IPS-20b (cell line): ENCODE measurements at regions not wholly inside any gene's neighbourhood (a gene's known extent, or its start where the extent isn't known, plus 50 kb on each side); places are given as distances from the start of the nearest gene placed in this dataset.

Experiments used
- H3K27ac ChIP-seq: one replicate; pipeline ENCODE4 v1.5.1; 2013; ENCODE audit warnings: low read length
- H3K27me3 ChIP-seq: 2 replicates; pipeline ENCODE4 v1.6.1; 2013; ENCODE audit warnings: mild to moderate bottlenecking, low read length, inconsistent platforms; ENCODE audit not compliant: insufficient read depth
- H3K36me3 ChIP-seq: 2 replicates; pipeline ENCODE4 v1.6.1; 2013; ENCODE audit warnings: low read depth, mild to moderate bottlenecking, inconsistent platforms, low read length, moderate library complexity; ENCODE audit not compliant: insufficient read depth
- H3K4me1 ChIP-seq: 2 replicates; pipeline ENCODE4 v1.6.1; 2013; ENCODE audit warnings: mild to moderate bottlenecking, control low read depth, inconsistent platforms, low read length, moderate library complexity; ENCODE audit not compliant: insufficient read depth
- H3K4me3 ChIP-seq: 2 replicates; pipeline ENCODE4 v1.5.1; 2013; ENCODE audit warnings: mild to moderate bottlenecking, low read length, inconsistent platforms
- H3K9ac ChIP-seq: 2 replicates; pipeline ENCODE4 v1.6.1; 2013; ENCODE audit warnings: low read depth, mild to moderate bottlenecking, inconsistent platforms, low read length, moderate library complexity
- H3K9me3 ChIP-seq: 2 replicates; pipeline ENCODE4 v1.6.1; 2013; ENCODE audit warnings: mild to moderate bottlenecking, low read depth, low read length, inconsistent platforms; ENCODE audit not compliant: insufficient read depth

GRCh38 chr5:36355516-36355915 is 53.8 kb upstream of the RANBP3L start:
- H3K9me3 ChIP-seq = no peaks in the 10 kb centered on the region
- no peak overlapping the region for H3K4me3 ChIP-seq
- H3K9ac ChIP-seq = no peak overlapping the region
- H3K27me3 ChIP-seq = no peaks in the 10 kb centered on the region
- no peaks in the 10 kb centered on the region for H3K36me3 ChIP-seq
- H3K27ac ChIP-seq = no peak overlapping the region
- peaks cover 2% of the 10 kb centered on the region; the same call in 1 of the 2 replicates for H3K4me1 ChIP-seq

- Histone ChIP-seq H3K27me3 (no peaks in the 10 kb centered on the region), H3K27ac (no peak overlapping the region), H3K4me1 (peaks cover 2% of the 10 kb centered on the region; the same call in 1 of the 2 replicates), H3K9ac (no peak overlapping the region), H3K9me3 (no peaks in the 10 kb centered on the region), H3K4me3 (no peak overlapping the region), H3K36me3 (no peaks in the 10 kb centered on the region)
These were observed 55.2 kb upstream of the RANBP3L start for GRCh38 chr5:36356915-36357314.

GRCh38 chr5:36357391-36357975 is 55.8 kb upstream of the RANBP3L start:
- Histone ChIP-seq H3K4me3 (no peak overlapping the region), H3K36me3 (no peaks in the 10 kb centered on the region), H3K27me3 (no peaks in the 10 kb centered on the region), H3K9me3 (no peaks in the 10 kb centered on the region), H3K9ac (no peak overlapping the region), H3K4me1 (peaks cover 2% of the 10 kb centered on the region; the same call in 1 of the 2 replicates), H3K27ac (no peak overlapping the region)

- no peaks in the 10 kb centered on the region for H3K36me3 ChIP-seq
- H3K4me3 ChIP-seq = no peak overlapping the region
- no peaks in the 10 kb centered on the region for H3K27me3 ChIP-seq
- H3K9me3 ChIP-seq = no peaks in the 10 kb centered on the region
- no peak overlapping the region for H3K9ac ChIP-seq
- H3K4me1 ChIP-seq = peaks cover 2% of the 10 kb centered on the region; the same call in 1 of the 2 replicates
- no peak overlapping the region for H3K27ac ChIP-seq
These were observed 57.6 kb upstream of the RANBP3L start for GRCh38 chr5:36359267-36359666.

GRCh38 chr5:36360307-36360706 is 58.6 kb upstream of the RANBP3L start:
- H3K4me3 ChIP-seq = no peak overlapping the region
- H3K36me3 ChIP-seq = no peaks in the 10 kb centered on the region
- no peaks in the 10 kb centered on the region for H3K9me3 ChIP-seq
- no peak overlapping the region for H3K9ac ChIP-seq
- no peaks in the 10 kb centered on the region for H3K27me3 ChIP-seq
- H3K4me1 ChIP-seq = peaks cover 2% of the 10 kb centered on the region; the same call in 1 of the 2 replicates
- H3K27ac ChIP-seq = no peak overlapping the region

GRCh38 chr5:36363101-36363500 is 61.4 kb upstream of the RANBP3L start:
- H3K27ac ChIP-seq = no peak overlapping the region
- H3K4me1 ChIP-seq = peaks cover 2% of the 10 kb centered on the region; the same call in 1 of the 2 replicates
- no peak overlapping the region for H3K9ac ChIP-seq
- H3K4me3 ChIP-seq = no peak overlapping the region
- H3K9me3 ChIP-seq = no peaks in the 10 kb centered on the region
- H3K27me3 ChIP-seq = no peaks in the 10 kb centered on the region
- H3K36me3 ChIP-seq = no peaks in the 10 kb centered on the region

GRCh38 chr5:36363744-36364143 is 62.0 kb upstream of the RANBP3L start:
- peaks cover 2% of the 10 kb centered on the region; the same call in 1 of the 2 replicates for H3K4me1 ChIP-seq
- H3K27ac ChIP-seq = no peak overlapping the region
- H3K27me3 ChIP-seq = no peaks in the 10 kb centered on the region
- H3K4me3 ChIP-seq = no peak overlapping the region
- no peaks in the 10 kb centered on the region for H3K9me3 ChIP-seq
- no peak overlapping the region for H3K9ac ChIP-seq
- no peaks in the 10 kb centered on the region for H3K36me3 ChIP-seq

- Histone ChIP-seq H3K9me3 (no peaks in the 10 kb centered on the region), H3K4me1 (peaks cover 1% of the 10 kb centered on the region), H3K9ac (no peak overlapping the region), H3K36me3 (no peaks in the 10 kb centered on the region), H3K27me3 (no peaks in the 10 kb centered on the region), H3K4me3 (no peak overlapping the region), H3K27ac (no peak overlapping the region)
These were observed 62.8 kb upstream of the RANBP3L start for GRCh38 chr5:36364473-36364872.

GRCh38 chr5:36365896-36366295 is 64.2 kb upstream of the RANBP3L start:
- Histone ChIP-seq H3K4me3 (no peak overlapping the region), H3K9ac (no peak overlapping the region), H3K27ac (no peak overlapping the region)

GRCh38 chr5:36366883-36367282 is 65.2 kb upstream of the RANBP3L start:
- Histone ChIP-seq H3K9me3 (no peaks in the 10 kb centered on the region), H3K27ac (no peak overlapping the region)

More at GRCh38 chr5:36365896-36366295, 64.2 kb upstream of the RANBP3L start:
- Histone ChIP-seq H3K4me1 (no peaks in the 10 kb centered on the region; the same call in 1 of the 2 replicates), H3K27me3 (no peaks in the 10 kb centered on the region), H3K9me3 (no peaks in the 10 kb centered on the region), H3K36me3 (no peaks in the 10 kb centered on the region)

GRCh38 chr5:36367524-36367923 is 65.8 kb upstream of the RANBP3L start:
- Histone ChIP-seq H3K27me3 (no peaks in the 10 kb centered on the region), H3K9me3 (no peaks in the 10 kb centered on the region), H3K9ac (no peak overlapping the region), H3K36me3 (no peaks in the 10 kb centered on the region), H3K4me1 (no peaks in the 10 kb centered on the region; the same call in 1 of the 2 replicates), H3K4me3 (no peak overlapping the region), H3K27ac (no peak overlapping the region)

More at GRCh38 chr5:36366883-36367282, 65.2 kb upstream of the RANBP3L start:
- H3K9ac ChIP-seq = no peak overlapping the region
- no peaks in the 10 kb centered on the region; the same call in 1 of the 2 replicates for H3K4me1 ChIP-seq
- H3K27me3 ChIP-seq = no peaks in the 10 kb centered on the region
- H3K36me3 ChIP-seq = no peaks in the 10 kb centered on the region
- no peak overlapping the region for H3K4me3 ChIP-seq

- Histone ChIP-seq H3K9me3 (no peaks in the 10 kb centered on the region), H3K9ac (no peak overlapping the region), H3K27me3 (no peaks in the 10 kb centered on the region), H3K4me3 (no peak overlapping the region), H3K36me3 (no peaks in the 10 kb centered on the region), H3K4me1 (no peaks in the 10 kb centered on the region; the same call in 1 of the 2 replicates), H3K27ac (no peak overlapping the region)
These were observed 67.6 kb upstream of the RANBP3L start for GRCh38 chr5:36369219-36369690.
